Rectal smooth muscle tissue (tissue), 1 donor: ENCODE measurements at regions not wholly inside any gene's neighbourhood (a gene's known extent, or its start where the extent isn't known, plus 50 kb on each side); places are given as distances from the start of the nearest gene placed in this dataset.

Experiments
- H3K27ac ChIP-seq: one replicate; pipeline ENCODE4 v1.7.0; 2013; ENCODE audit warnings: low read depth, low read length, inconsistent platforms
- H3K27me3 ChIP-seq: one replicate; pipeline ENCODE4 v1.7.0; 2013; ENCODE audit warnings: low read length; ENCODE audit not compliant: control insufficient read depth, insufficient read depth
- H3K36me3 ChIP-seq: one replicate; pipeline ENCODE4 v1.7.0; 2013; ENCODE audit warnings: low read length; ENCODE audit not compliant: control insufficient read depth, insufficient read depth
- H3K4me1 ChIP-seq: one replicate; pipeline ENCODE4 v1.7.0; 2013; ENCODE audit warnings: low read length; ENCODE audit not compliant: control insufficient read depth, insufficient read depth
- H3K4me3 ChIP-seq: one replicate; pipeline ENCODE4 v1.7.0; 2013; ENCODE audit warnings: low read length
- H3K9ac ChIP-seq: one replicate; pipeline ENCODE4 v1.7.0; 2013; ENCODE audit warnings: low read length

DNA sequence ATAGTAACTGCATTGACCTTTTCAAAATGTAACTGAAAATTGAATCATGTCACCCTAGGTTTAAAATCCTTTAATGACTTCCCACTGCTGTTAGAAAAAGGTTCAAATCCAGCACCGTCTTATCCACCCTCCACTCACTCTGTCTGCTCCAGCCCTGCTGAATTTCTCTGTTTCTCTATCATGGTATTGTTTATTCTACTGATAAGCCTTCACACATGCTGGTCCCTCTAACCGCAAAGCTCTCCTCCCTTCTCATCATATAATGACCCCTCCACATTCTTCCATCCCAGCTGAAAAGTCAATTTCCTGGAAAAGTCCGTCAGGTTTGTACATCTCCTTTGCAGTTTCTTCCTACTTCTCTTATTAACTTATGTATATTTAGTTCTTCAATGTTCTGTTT lies 389.2 kb upstream of the F9 start:
- H3K9ac ChIP-seq: no peak overlapping the region
- H3K36me3 ChIP-seq: no peaks in the 10 kb centered on the region
- H3K4me3 ChIP-seq: no peak overlapping the region
- H3K27ac ChIP-seq: no peak overlapping the region
- no peaks in the 10 kb centered on the region for H3K4me1 ChIP-seq
- H3K27me3 ChIP-seq: no peaks in the 10 kb centered on the region

DNA sequence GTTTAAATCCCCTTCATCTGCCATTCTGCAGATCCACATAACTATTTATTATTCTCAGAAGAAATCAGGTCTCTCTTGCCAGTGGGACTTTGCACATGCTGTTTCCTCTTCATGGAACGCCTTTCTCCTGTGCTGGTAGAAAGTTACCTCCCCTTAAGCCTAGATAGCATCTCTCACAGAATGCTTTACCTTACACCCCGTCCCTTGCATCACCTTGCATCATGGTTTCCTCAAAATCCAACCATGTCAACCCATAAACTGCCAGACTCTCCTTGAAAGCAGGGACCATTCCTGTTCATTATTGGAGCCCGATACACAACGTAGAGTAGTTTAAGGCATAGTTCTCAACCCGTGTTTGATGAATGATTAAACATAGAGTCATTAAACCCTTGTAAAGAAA lies 396.2 kb upstream of the F9 start:
- no peaks in the 10 kb centered on the region for H3K36me3 ChIP-seq
- H3K27ac ChIP-seq: no peak overlapping the region
- H3K27me3 ChIP-seq: no peaks in the 10 kb centered on the region
- H3K4me3 ChIP-seq: no peak overlapping the region
- H3K4me1 ChIP-seq: no peaks in the 10 kb centered on the region
- H3K9ac ChIP-seq: no peak overlapping the region

DNA sequence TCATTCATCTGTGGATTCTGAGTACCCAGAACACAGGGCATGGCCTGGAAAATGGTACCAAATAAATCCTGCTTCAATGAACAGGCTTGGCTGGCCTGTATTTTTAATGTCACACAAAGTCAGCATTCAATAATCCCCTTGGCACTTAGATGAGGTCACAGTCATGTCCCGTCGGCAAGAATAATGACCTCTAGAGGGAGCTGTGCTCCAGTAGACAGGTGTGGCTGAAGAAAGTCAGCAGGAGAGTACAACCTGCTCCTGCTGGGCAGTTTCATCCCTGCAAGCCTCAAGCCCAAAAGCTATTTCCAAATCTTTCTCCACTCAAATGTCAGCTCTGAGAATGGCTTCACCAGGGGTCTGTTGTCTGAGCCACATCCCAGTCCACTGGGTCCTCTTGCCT lies 404.0 kb upstream of the F9 start:
- no peak overlapping the region for H3K9ac ChIP-seq
- H3K36me3 ChIP-seq: no peaks in the 10 kb centered on the region
- H3K4me3 ChIP-seq: no peak overlapping the region
- no peaks in the 10 kb centered on the region for H3K27me3 ChIP-seq
- no peaks in the 10 kb centered on the region for H3K4me1 ChIP-seq
- H3K27ac ChIP-seq: no peak overlapping the region

DNA sequence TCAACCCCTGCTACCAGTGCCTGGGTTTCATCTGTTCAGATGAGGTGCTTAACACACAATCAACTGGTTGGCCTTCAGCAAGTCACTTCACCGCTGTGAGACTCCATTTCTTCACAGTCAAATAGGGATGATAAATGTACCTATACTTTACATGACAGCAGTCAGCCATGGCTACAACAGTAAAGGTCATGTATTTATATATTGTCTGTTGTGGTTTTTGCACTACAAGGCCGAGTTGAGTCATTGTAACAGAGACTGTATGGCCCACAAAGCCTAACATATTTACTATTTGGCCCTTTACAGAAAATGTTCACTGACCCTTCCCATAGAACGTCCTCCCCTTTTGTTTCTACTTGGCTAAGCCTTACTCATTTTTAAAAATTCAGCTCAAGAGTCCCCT lies 404.6 kb upstream of the F9 start:
- Histone ChIP-seq H3K27ac (no peak overlapping the region), H3K36me3 (no peaks in the 10 kb centered on the region), H3K4me3 (no peak overlapping the region), H3K9ac (no peak overlapping the region), H3K4me1 (no peaks in the 10 kb centered on the region), H3K27me3 (no peaks in the 10 kb centered on the region)

DNA sequence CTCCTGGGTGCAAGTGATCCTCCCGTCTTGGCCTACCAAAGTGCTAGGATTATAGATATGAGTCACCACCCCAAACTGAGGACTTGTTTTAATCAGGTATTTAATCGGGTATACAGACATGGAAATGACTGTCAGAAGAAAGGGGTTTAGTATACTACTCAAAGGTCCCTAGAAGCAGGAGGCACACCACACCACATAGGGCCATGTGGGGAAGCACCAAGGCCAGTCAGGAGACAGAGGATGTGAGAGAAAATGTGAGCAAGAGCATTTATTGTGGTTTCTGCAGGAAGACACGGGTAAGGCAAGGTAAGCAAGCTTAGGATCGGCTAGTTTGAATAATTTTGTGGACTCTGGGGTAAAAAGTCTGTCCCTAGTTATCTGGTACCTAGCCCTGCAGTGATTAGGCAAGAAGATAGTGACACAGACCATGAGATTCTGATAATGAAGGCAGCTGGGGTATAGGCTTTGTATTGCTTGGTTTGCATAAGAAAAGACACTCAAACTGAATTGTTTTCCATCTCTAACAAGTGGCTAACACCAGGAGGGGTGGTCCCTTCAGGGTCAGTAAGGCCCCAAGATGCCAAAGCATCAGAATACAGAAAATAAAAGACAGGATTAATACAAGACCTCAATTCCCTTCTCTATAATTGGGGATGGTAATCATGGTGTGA lies 408.8 kb upstream of the F9 start:
- Histone ChIP-seq H3K4me1 (no peaks in the 10 kb centered on the region), H3K27ac (no peak overlapping the region), H3K27me3 (no peaks in the 10 kb centered on the region), H3K4me3 (no peak overlapping the region), H3K9ac (no peak overlapping the region), H3K36me3 (no peaks in the 10 kb centered on the region)

DNA sequence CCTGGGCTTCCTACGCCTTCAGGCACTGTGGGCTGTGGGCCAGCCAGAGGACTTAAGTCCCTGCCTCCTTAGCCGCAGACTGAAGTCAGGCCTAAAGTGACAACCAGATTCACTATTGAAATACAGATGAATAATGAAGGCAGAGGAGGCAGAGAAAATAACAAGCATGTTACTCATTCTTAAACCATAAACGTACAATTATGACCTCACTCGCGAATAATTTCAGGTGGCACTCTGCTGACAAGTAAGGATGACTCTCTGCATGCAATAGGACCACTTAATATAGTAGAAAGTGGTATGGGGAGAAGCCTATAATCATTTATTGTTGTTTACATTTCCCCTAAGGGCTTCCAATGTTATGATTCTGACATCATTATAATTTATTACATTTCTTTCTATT lies 409.2 kb upstream of the FGF13 start:
- H3K9ac ChIP-seq: no peak overlapping the region

DNA sequence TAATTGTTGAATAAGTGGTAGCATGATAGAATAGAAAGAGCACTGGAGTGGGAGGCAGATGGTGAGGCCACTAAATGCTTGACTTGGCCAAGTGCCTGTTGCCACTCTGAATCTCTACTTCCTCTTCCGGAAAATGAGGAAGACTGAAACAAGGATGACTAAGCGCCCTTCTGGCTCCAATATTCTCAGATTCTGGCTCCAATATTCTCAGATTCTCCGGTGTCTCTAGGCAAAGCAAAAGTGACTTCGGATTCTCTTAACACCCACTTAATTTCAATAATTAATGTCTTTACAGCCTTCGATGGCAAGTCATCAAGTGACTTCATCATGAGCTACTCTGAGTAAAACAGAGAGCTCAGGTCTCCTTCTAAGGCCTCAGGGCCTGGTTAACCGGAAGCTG lies 402.2 kb upstream of the FGF13 start:
- H3K4me3 ChIP-seq: no peak overlapping the region
- H3K27me3 ChIP-seq: no peaks in the 10 kb centered on the region
- no peak overlapping the region for H3K9ac ChIP-seq
- H3K36me3 ChIP-seq: no peaks in the 10 kb centered on the region
- no peak overlapping the region for H3K27ac ChIP-seq
- no peaks in the 10 kb centered on the region for H3K4me1 ChIP-seq

More for the DNA sequence above, 409.2 kb upstream of the FGF13 start:
- Histone ChIP-seq H3K4me1 (no peaks in the 10 kb centered on the region), H3K36me3 (no peaks in the 10 kb centered on the region), H3K4me3 (no peak overlapping the region), H3K27ac (no peak overlapping the region), H3K27me3 (no peaks in the 10 kb centered on the region)

DNA sequence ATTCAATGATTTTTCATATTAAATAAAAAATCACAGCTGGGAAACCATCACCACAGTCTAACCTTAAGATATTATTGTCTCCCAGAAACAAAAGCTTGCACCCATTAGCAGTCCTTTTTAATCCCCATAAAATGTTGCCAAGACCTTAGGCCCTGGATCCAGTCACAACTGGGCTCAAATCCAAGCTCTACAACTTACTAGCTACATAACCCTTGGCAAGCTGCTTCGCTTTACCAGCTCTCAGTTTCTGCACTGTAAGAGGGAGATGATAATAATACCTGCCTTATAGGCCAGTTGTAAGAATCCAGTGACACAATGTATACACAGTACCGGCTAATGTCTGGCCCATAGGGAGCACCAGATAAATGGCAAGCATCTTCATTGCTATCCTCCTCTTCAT lies 400.9 kb upstream of the FGF13 start:
- Histone ChIP-seq H3K36me3 (no peaks in the 10 kb centered on the region), H3K4me3 (no peak overlapping the region), H3K9ac (no peak overlapping the region), H3K27ac (no peak overlapping the region), H3K27me3 (no peaks in the 10 kb centered on the region), H3K4me1 (no peaks in the 10 kb centered on the region)

DNA sequence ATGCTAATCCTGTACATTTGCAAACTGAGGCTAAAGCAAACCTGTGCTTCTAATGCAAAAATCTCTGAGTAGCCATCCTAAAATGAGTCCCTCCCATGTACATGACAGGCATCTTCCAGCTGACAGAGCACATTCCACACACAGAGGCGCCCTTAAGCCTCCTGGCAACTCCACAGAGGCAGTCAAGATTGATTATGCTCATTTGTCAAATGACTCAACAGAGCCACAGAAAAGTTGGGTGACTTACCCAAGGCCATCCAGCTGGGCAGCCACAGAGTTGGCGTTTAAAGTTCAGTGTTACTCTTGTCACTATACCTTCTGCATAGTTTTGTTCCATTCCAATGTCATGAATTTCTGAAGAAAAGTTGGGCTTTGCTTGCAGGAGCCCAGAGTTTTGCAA lies 394.6 kb upstream of the FGF13 start:
- no peaks in the 10 kb centered on the region for H3K4me1 ChIP-seq
- H3K27ac ChIP-seq: no peak overlapping the region
- no peaks in the 10 kb centered on the region for H3K36me3 ChIP-seq
- no peak overlapping the region for H3K4me3 ChIP-seq
- H3K27me3 ChIP-seq: no peaks in the 10 kb centered on the region
- H3K9ac ChIP-seq: no peak overlapping the region

DNA sequence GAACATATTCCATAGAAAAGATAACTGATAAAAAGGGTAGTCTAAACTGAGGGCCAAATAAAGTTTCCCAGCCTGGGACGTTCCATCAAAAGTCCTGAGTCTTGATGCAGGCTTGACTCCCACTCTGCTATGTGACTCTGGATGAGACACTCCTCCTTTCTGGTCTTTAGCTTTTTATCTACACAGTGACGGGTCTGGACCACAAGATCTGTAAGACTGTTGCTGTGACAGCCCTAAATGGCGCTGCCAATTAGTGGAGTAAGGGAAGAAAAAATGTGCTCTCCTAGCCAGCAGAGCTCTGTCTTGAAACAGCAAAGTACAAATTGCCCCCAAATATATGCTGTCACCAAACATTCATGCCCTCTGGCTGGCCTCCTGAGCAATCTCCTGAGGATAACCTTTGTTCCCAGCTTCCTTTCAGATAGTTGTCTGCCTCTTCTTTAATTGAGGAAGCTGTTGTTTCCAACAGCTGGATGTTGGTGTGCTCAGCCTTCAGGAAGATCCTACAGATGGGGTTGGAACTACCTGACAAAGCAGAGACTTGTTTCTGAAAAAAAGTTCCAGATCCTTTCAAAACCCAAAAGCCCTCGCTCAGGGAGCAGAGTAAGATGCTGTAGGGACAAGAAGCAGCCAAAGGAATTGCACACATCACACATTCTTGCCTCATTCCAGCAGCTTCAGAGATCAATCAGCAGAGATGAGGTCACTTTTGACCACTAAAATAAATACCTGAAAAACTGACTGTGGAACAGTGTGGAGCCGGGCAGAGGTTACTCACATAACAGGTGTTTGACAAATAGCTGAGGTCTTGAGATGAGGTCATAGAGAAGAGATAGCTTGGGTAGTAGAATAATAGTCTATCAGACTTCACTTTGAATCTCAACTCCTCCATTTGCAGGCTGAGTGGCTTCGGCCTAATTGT lies 383.4 kb upstream of the FGF13 start:
- Histone ChIP-seq H3K4me3 (no peak overlapping the region), H3K4me1 (no peaks in the 10 kb centered on the region), H3K27me3 (no peaks in the 10 kb centered on the region), H3K9ac (no peak overlapping the region), H3K27ac (no peak overlapping the region), H3K36me3 (no peaks in the 10 kb centered on the region)

DNA sequence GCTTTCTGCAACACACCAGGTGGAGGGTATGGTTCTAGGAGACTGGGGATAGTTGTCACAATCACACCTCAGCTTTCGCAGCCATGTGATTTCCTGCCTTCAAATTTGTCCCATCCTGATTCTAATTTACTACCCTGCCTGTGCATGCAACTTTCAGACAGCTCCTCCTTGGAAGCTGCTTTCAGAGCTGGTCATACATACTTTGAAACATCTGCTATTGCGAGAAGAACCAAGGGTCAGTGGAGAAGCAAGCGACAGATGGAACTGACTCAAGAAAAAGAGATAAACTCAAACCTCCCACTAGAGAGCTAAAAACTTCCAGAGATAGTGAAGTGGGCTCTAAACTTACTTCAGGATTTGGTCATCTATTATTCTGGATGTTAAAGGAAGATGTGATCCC lies 381.7 kb upstream of the FGF13 start:
- Histone ChIP-seq H3K27ac (no peak overlapping the region), H3K27me3 (no peaks in the 10 kb centered on the region), H3K4me3 (no peak overlapping the region), H3K36me3 (no peaks in the 10 kb centered on the region), H3K9ac (no peak overlapping the region), H3K4me1 (no peaks in the 10 kb centered on the region)

DNA sequence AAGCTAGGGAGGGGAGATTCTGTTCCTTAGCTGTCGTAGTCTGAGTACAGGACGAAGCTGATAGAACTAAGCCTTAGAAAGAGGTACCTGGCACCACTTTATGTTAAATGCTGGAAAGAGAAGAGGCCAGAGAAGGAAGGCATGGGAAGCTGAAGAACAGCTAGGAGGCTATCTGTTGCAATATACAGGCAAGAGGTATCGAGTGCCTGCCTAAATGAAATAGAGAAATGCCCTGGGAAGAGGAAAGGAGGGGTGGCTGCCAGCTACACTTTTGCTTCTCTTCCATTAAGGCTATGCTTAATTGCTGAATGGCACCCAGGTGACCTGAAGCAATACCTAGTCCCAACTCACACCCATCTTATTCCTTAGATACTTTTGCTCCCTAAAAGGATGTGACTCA lies 380.4 kb upstream of the FGF13 start:
- no peak overlapping the region for H3K9ac ChIP-seq
- H3K4me3 ChIP-seq: no peak overlapping the region
- no peak overlapping the region for H3K27ac ChIP-seq
- H3K4me1 ChIP-seq: no peaks in the 10 kb centered on the region
- no peaks in the 10 kb centered on the region for H3K36me3 ChIP-seq
- no peaks in the 10 kb centered on the region for H3K27me3 ChIP-seq

DNA sequence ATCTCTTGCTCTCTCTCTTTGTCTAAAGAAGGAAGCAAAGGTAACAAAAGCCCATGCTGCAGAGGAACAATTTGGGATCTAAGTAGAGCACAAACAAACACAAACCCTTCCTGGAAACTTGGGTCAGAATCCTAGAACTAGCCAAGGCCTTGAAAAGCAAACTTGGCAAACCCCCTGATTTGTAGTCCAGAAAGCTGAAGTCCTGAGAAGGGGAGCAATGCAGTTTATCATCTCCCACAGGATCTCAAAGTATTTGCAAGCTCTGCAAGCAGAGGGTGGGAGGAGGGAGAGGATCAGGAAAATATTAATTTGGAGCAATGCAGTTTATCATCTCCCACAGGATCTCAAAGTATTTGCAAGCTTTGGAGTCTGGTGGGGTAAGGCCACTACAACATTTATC lies 379.5 kb upstream of the FGF13 start:
- Histone ChIP-seq H3K4me3 (no peak overlapping the region), H3K4me1 (no peaks in the 10 kb centered on the region), H3K27ac (no peak overlapping the region), H3K36me3 (no peaks in the 10 kb centered on the region), H3K9ac (no peak overlapping the region), H3K27me3 (no peaks in the 10 kb centered on the region)
